ENCODE measurements at regions not wholly inside any gene's neighbourhood (a gene's known extent, or its start where the extent isn't known, plus 50 kb on each side); places are given as distances from the start of the nearest gene placed in this dataset.

DNA sequence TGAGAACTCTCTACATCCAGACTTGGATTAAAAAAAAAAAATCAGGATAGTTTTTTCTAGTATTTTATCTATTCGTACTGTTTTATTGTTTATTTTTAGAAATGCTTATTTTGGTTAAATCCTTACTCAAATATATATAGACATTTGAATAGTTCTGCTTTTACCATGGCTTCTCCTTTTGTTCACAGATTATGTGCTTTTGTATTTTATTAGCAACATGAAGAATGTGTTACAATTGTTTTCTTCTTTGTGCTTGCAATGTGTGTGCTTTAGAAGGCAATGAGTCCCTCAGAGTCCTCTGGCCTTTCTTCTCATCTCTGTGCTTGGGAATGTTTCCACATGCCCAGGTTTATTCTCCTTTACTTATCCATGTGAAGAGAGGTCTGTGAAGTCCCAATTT lies 324.0 kb downstream of the KCNRG start:
- H3K4me1 Mint-ChIP-seq = no peaks in the 10 kb centered on the region

GRCh38 chr13:50340146-50340545 lies 324.9 kb downstream of the KCNRG start:
- H3K9me3 Mint-ChIP-seq = peaks cover 6 to 14% (median 11%) of the 10 kb centered on the region in 3 donors
- H3K27ac Mint-ChIP-seq = no peak overlapping the region

More for the DNA sequence above, 324.0 kb downstream of the KCNRG start:
- Mint-ChIP-seq H3K27me3 (peaks cover 2% of the 10 kb centered on the region), H3K4me3 (no peak overlapping the region), H3K9me3 (peaks cover 6 to 14% (median 11%) of the 10 kb centered on the region in 3 donors), H3K36me3 (peaks cover 3% of the 10 kb centered on the region), H3K27ac (no peak overlapping the region)

GRCh38 chr13:50340551-50341287 lies 325.5 kb downstream of the KCNRG start:
- Mint-ChIP-seq H3K27me3 (peaks cover 2% of the 10 kb centered on the region), H3K36me3 (peaks cover 3% of the 10 kb centered on the region), H3K4me3 (no peak overlapping the region), H3K9me3 (peaks cover 6 to 14% (median 11%) of the 10 kb centered on the region in 3 donors), H3K27ac (no peak overlapping the region), H3K4me1 (peaks cover 0 to 3% (median 0%) of the 10 kb centered on the region in 3 donors)

More at GRCh38 chr13:50340146-50340545, 324.9 kb downstream of the KCNRG start:
- peaks cover 3% of the 10 kb centered on the region for H3K36me3 Mint-ChIP-seq
- H3K4me3 Mint-ChIP-seq = no peak overlapping the region
- peaks cover 0 to 3% (median 0%) of the 10 kb centered on the region in 3 donors for H3K4me1 Mint-ChIP-seq
- H3K27me3 Mint-ChIP-seq = peaks cover 2% of the 10 kb centered on the region

DNA sequence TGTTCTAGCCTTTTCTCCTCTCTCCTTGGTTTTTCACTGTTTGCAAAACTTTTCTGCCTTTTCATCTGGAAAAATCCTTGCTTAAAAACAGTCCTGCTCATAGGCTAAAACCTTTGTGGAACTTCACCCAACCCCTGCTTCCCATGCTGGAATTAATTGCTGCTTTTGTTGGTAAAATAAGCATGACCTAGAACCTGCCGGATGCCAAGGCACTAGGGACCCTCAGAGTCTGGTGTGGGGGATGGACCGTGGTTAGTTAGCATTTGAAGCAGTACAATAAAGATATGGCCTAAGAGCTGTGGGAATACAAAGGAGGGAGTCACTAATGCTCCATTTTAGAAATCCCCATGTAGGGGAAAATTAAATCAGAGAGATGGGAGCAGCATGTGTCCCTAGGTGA lies 326.3 kb downstream of the KCNRG start:
- no peak overlapping the region for H3K27ac Mint-ChIP-seq
- peaks cover 0 to 3% (median 0%) of the 10 kb centered on the region in 3 donors for H3K4me1 Mint-ChIP-seq
- H3K27me3 Mint-ChIP-seq = peaks cover 2% of the 10 kb centered on the region
- H3K9me3 Mint-ChIP-seq = peaks cover 6 to 14% (median 11%) of the 10 kb centered on the region in 3 donors
- no peak overlapping the region for H3K4me3 Mint-ChIP-seq
- peaks cover 3% of the 10 kb centered on the region for H3K36me3 Mint-ChIP-seq

DNA sequence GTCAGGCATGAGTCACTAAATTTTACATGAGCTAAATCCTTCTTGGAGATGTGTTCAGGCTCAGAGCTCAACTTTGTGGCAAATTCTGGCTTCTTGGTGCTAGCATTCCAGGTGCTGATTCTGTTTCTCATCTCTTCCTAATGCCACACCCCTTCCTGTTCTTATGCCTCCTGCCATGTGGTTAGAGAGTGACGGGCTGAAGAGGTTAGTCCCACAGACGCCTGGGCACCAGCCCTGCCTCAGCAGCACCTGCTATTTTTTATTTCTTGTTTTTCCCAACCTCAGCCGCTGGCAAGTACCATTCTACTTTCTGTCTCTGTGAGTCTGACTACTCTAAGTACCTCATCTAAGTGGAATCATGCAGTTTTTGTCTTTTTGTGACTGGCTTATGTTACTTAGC lies 329.5 kb downstream of the KCNRG start:
- Mint-ChIP-seq H3K36me3 (peaks cover 1% of the 10 kb centered on the region), H3K27me3 (peaks cover 1% of the 10 kb centered on the region)

GRCh38 chr13:50345804-50346203 lies 330.6 kb downstream of the KCNRG start:
- no peak overlapping the region for H3K27ac Mint-ChIP-seq
- H3K9me3 Mint-ChIP-seq = peaks cover 6 to 14% (median 11%) of the 10 kb centered on the region in 3 donors
- peaks cover 0 to 3% (median 0%) of the 10 kb centered on the region in 3 donors for H3K4me1 Mint-ChIP-seq
- H3K27me3 Mint-ChIP-seq = peaks cover 1% of the 10 kb centered on the region
- no peaks in the 10 kb centered on the region for H3K36me3 Mint-ChIP-seq
- H3K4me3 Mint-ChIP-seq = no peak overlapping the region

More for the DNA sequence above, 329.5 kb downstream of the KCNRG start:
- Mint-ChIP-seq H3K4me1 (peaks cover 0 to 3% (median 0%) of the 10 kb centered on the region in 3 donors), H3K4me3 (no peak overlapping the region), H3K27ac (no peak overlapping the region), H3K9me3 (peaks cover 6 to 14% (median 11%) of the 10 kb centered on the region in 3 donors)

GRCh38 chr13:50348371-50348770 lies 333.1 kb downstream of the KCNRG start:
- H3K9me3 Mint-ChIP-seq = no peaks in the 10 kb centered on the region
- H3K27me3 Mint-ChIP-seq = peaks cover 1% of the 10 kb centered on the region
- H3K4me1 Mint-ChIP-seq = peaks cover 0 to 3% (median 0%) of the 10 kb centered on the region in 3 donors
- no peak overlapping the region for H3K27ac Mint-ChIP-seq
- peaks cover 2% of the 10 kb centered on the region for H3K36me3 Mint-ChIP-seq
- no peak overlapping the region for H3K4me3 Mint-ChIP-seq

DNA sequence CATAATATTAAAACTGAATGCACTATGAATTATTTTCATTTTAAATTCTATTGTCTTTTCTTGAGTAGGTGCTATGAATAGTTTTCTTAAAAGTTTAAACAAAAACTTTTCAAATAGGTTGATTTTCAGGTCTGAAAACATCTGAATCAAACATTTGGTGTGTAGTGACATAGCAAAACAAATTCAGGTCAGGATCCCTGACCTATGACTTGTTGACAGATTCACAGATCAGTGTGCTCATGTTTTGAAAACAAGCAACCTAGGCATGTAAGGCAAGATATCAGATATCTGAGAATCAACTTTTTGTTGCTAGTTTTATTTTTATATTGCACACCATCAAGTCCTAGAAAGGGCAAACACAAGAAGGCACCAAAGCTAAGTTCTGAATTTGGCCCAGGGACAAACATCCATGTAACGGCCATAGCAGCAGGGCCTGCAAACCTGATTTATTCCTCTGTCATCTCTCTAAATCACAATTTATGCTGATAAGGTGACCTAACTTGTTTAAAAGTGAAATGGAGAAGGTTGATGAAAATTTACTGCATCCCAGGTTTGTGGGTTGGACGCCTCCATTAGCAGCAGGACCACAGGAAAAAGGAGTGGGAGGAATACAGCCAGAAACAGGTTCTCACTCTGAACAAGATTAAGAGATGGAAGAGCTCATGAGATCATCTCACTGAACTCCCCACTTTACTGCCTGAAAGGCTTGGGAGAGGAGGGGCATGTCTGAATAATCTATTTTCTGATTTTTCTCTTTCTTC lies 337.7 kb downstream of the KCNRG start:
- Mint-ChIP-seq H3K27ac (no peak overlapping the region), H3K4me3 (no peak overlapping the region), H3K9me3 (no peaks in the 10 kb centered on the region), H3K4me1 (peaks cover 11 to 18% (median 17%) of the 10 kb centered on the region in 3 donors), H3K27me3 (no peaks in the 10 kb centered on the region), H3K36me3 (peaks cover 2% of the 10 kb centered on the region)

DNA sequence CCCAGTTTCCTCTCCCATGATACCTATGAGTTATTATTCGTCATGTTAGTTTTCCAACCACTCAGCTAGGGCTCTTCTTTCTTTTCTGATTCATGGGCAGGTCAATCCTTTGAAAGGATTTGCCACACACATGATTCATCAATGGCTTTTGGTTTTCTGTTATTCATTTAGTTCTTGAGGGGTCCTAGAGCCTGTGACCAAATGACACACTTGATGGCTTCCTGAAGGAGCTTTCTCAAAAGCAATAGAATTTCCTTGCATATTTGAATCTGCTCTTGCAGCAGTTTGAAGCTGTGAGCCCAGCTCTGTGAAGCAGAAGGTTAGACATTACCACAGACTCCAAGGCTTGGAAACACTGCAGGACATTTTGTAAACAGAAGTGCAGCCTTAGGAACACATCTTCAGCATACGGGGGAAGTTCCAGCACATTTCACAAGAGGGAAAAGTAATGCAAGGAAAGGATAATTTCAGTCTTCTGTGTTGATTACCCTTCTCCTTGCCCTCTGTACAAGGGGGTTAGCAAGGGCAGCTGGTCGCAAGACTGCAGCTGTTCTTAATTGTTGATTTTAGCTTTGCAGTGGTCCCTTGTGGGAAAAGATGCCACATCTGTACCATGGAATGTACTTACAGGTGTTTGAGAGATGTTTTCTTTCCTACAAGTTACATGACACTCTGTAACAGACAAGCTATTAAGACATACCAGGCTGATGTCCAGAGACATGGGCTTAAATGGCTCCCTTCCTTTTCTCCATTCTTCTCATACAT lies 338.6 kb downstream of the KCNRG start:
- peak overlapping the region in 1 of 4 donors; percentile 24 for H3K4me3 Mint-ChIP-seq
- peaks cover 2% of the 10 kb centered on the region for H3K36me3 Mint-ChIP-seq

GRCh38 chr13:50355797-50356196 lies 340.6 kb downstream of the KCNRG start:
- peaks cover 2% of the 10 kb centered on the region for H3K36me3 Mint-ChIP-seq
- peak overlapping the region in 3 of 4 donors; percentile 26 to 79 (median 44) for H3K4me3 Mint-ChIP-seq
- no peaks in the 10 kb centered on the region for H3K9me3 Mint-ChIP-seq
- H3K4me1 Mint-ChIP-seq = peaks cover 22 to 35% (median 27%) of the 10 kb centered on the region in 3 donors
- no peaks in the 10 kb centered on the region for H3K27me3 Mint-ChIP-seq
- peak overlapping the region in 1 of 3 donors; percentile 3 for H3K27ac Mint-ChIP-seq

More for the DNA sequence above, 338.6 kb downstream of the KCNRG start:
- H3K9me3 Mint-ChIP-seq = no peaks in the 10 kb centered on the region
- peaks cover 16 to 26% (median 22%) of the 10 kb centered on the region in 3 donors for H3K4me1 Mint-ChIP-seq
- no peak overlapping the region for H3K27ac Mint-ChIP-seq
- H3K27me3 Mint-ChIP-seq = no peaks in the 10 kb centered on the region

- no peaks in the 10 kb centered on the region for H3K27me3 Mint-ChIP-seq
- no peaks in the 10 kb centered on the region for H3K9me3 Mint-ChIP-seq
- peaks cover 31 to 43% (median 35%) of the 10 kb centered on the region in 3 donors for H3K4me1 Mint-ChIP-seq
- H3K27ac Mint-ChIP-seq = no peak overlapping the region
- H3K36me3 Mint-ChIP-seq = peaks cover 2% of the 10 kb centered on the region
- H3K4me3 Mint-ChIP-seq = no peak overlapping the region
Measured at GRCh38 chr13:50357136-50357535, 341.9 kb downstream of the KCNRG start.

GRCh38 chr13:50357586-50358118 lies 342.4 kb downstream of the KCNRG start:
- Mint-ChIP-seq H3K27ac (peak overlapping the region in 1 of 3 donors; percentile 53), H3K4me3 (no peak overlapping the region), H3K27me3 (no peaks in the 10 kb centered on the region), H3K9me3 (no peaks in the 10 kb centered on the region), H3K4me1 (peaks cover 31 to 43% (median 37%) of the 10 kb centered on the region in 3 donors), H3K36me3 (peaks cover 2% of the 10 kb centered on the region)

DNA sequence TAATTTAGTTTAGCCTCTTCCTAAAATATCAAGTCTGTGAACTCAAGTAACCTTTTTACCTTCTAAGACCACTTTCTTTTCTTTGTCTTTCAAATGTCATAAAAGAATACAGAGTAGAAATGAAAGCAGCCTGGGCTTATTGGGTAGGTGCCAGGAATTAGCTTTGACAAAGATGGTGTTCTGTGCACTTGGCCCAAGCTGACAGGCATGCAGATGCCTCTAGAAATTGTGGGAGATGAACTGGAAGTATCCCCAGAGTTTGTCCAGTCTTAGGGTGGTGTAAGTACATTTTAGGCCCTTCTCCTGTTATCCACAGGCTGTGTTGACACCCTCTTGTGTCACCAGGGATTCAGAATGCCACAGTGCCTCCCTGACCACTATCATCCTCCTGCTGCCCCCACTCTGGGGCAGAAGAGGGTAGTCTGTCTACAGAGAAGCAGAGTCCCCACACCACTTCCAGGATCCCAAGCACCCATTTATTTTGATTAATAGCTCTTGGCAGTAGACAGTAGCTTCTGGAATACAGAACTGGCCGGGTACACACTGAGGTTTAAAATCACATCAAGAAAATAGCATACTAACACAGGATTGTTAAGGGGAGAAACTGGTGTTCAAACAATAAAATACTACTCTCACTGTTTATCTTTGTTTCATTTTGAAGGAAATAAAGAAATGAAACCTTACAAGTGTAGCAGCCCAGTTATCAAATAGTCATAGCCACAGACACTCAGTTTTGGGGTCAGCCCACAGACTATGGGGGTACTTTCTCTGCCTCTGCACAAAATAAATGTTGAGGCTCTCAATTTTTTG lies 343.2 kb downstream of the KCNRG start:
- peak overlapping the region in 2 of 3 donors; percentile 0 to 53 for H3K27ac Mint-ChIP-seq
- H3K9me3 Mint-ChIP-seq = no peaks in the 10 kb centered on the region
- no peaks in the 10 kb centered on the region for H3K36me3 Mint-ChIP-seq
- peak overlapping the region in 1 of 4 donors; percentile 61 for H3K4me3 Mint-ChIP-seq
- H3K4me1 Mint-ChIP-seq = peaks cover 31 to 43% (median 37%) of the 10 kb centered on the region in 3 donors
- no peaks in the 10 kb centered on the region for H3K27me3 Mint-ChIP-seq

DNA sequence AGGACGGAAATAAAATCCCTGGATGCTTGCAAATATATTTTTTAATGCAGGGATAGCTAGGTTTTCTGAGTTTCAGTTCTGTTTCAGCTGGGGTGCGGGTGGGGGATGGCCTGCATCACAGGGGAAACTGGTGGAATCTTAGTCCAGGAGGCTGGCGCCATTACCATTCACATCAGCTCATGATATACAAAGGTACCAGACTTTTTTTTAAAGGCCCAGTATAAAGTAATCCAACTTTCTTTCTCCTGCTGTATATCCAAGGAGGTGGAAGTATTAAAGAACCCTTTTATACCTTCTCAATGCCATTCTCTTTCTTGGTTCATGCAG lies 343.8 kb downstream of the KCNRG start:
- peak overlapping the region in 1 of 3 donors; percentile 3 for H3K27ac Mint-ChIP-seq
- peaks cover 31 to 43% (median 37%) of the 10 kb centered on the region in 3 donors for H3K4me1 Mint-ChIP-seq
- H3K27me3 Mint-ChIP-seq = no peaks in the 10 kb centered on the region
- H3K4me3 Mint-ChIP-seq = peak overlapping the region in 2 of 4 donors; percentile 39 to 61
- H3K9me3 Mint-ChIP-seq = no peaks in the 10 kb centered on the region
- H3K36me3 Mint-ChIP-seq = no peaks in the 10 kb centered on the region
